K562 (cell line): ENCODE measurements at regions not wholly inside any gene's neighbourhood (a gene's known extent, or its start where the extent isn't known, plus 50 kb on each side); places are given as distances from the start of the nearest gene placed in this dataset.
A peak's percentile ranks its signal among the peaks of the same experiment; 100 is the strongest.

Source experiments
- ATAC-seq: fragments of 200-7000 bp; cut with Tn5 transposase; 3 replicates; pipeline ENCODE4 v1.9.1; 2020; ENCODE audit warnings: moderate library complexity
- BruUV-seq: library from RNA; stranded (reverse); fragments of 400-500 nt; replicated peaks from 2 replicates; lab custom pipeline; 2021; lab: Mats Ljungman, UMichigan
- CTCF ChIA-PET: fragments of 300-600 bp; formaldehyde crosslinking; extraction: SDS; loops from one replicate; lab custom pipeline; 2021; ENCODE audit warnings: low intra/inter-chr PET ratio; lab: Yijun Ruan, JAX
- POLR2A ChIA-PET: fragments of 300-600, 350-650 bp; sonication (Branson Sonifier 250); formaldehyde crosslinking; extraction: SDS; loops from one replicate; lab custom pipeline; 2021; ENCODE audit warnings: antibody characterized with exemption, inconsistent platforms; lab: Yijun Ruan, JAX
- DNase-seq, 4 experiments: peaks; one replicate each; pipeline versions ENCODE4 v3.0.0 to v3.0.0-alpha.2; 2011 to 2018; ENCODE audit warnings: low spot score in 3 of 4, mixed read lengths in 3 of 4; ENCODE audit errors: extremely low read depth in 1 of 4
- FAIRE-seq: peaks from 2 replicates; lab custom pipeline; 2011; peaks lifted over from hg19 to GRCh38; lab: Jason Lieb, UNC
- H2AFZ ChIP-seq: 2 replicates; pipeline ENCODE4 v1.6.0; 2011; ENCODE audit warnings: low read depth, low read length, control low read depth, inconsistent platforms
- H3K27ac ChIP-seq: fragments of 200-600 bp; 3 replicates; pipeline ENCODE4 v1.8.0; 2011; ENCODE audit warnings: low read depth, mild to moderate bottlenecking, control low read depth, inconsistent platforms, low read length, moderate library complexity, mixed read lengths; ENCODE audit errors: extremely low read depth
- H3K27me3 ChIP-seq, 2 experiments: fragments of 300-600 bp in 1 of 2; 2 replicates in 1 of 2; 3 replicates in 1 of 2; pipeline versions ENCODE4 v1.6.0 to v1.8.0; 2011; ENCODE audit warnings: inconsistent platforms in 2 of 2, low read length in 2 of 2, mild to moderate bottlenecking in 1 of 2, mixed read lengths in 1 of 2, moderate library complexity in 1 of 2; ENCODE audit not compliant: control insufficient read depth in 2 of 2, insufficient read depth in 2 of 2
- H3K36me3 ChIP-seq: fragments of 300-600 bp; 3 replicates; pipeline ENCODE4 v1.8.0; 2011; ENCODE audit warnings: mild to moderate bottlenecking, low read length, inconsistent platforms; ENCODE audit not compliant: control insufficient read depth, insufficient read depth
- H3K4me1 ChIP-seq, 2 experiments: fragments of 200-600 bp in 1 of 2; replicated peaks in 1 of 2; 2 replicates in 1 of 2; 3 replicates in 1 of 2; pipeline versions ENCODE4 v1.5.1 to v1.8.0; 2011; ENCODE audit warnings: inconsistent platforms in 2 of 2, low read length in 2 of 2, mild to moderate bottlenecking in 1 of 2, mixed read lengths in 1 of 2, moderate library complexity in 1 of 2; ENCODE audit not compliant: control insufficient read depth in 2 of 2, insufficient read depth in 2 of 2
- H3K4me2 ChIP-seq: 2 replicates; pipeline ENCODE4 v1.6.1; 2011; ENCODE audit warnings: low read length, control low read depth, inconsistent platforms, mixed read lengths; ENCODE audit not compliant: insufficient read depth
- H3K4me3 ChIP-seq: fragments of 200-600 bp; sonication (generic), shearing (Covaris generic); 2 replicates; pipeline ENCODE4 v1.5.1; 2016; ENCODE audit warnings: control low read depth, inconsistent platforms
- H3K79me2 ChIP-seq: fragments of 200-600 bp; 3 replicates; pipeline ENCODE4 v1.8.0; 2011; ENCODE audit warnings: low read length, inconsistent platforms; ENCODE audit not compliant: control insufficient read depth, insufficient read depth
- H3K9ac ChIP-seq, 2 experiments: 2 replicates each; pipeline versions ENCODE4 v1.6.0 to v1.6.1; 2011; ENCODE audit warnings: low read depth in 2 of 2, low read length in 2 of 2, control low read depth in 1 of 2, inconsistent platforms in 1 of 2, mild to moderate bottlenecking in 1 of 2, mixed read lengths in 1 of 2; ENCODE audit not compliant: insufficient read depth in 1 of 2
- H3K9me1 ChIP-seq: one replicate; pipeline ENCODE4 v1.6.0; 2011; ENCODE audit warnings: inconsistent platforms, mild to moderate bottlenecking, low read length, moderate library complexity; ENCODE audit not compliant: control insufficient read depth, insufficient read depth
- H3K9me3 ChIP-seq: replicated peaks from 2 replicates; pipeline ENCODE4 v1.5.1; 2011; ENCODE audit warnings: low read depth, low read length, inconsistent platforms; ENCODE audit not compliant: control insufficient read depth, insufficient read depth
- H4K20me1 ChIP-seq: replicated peaks from 2 replicates; pipeline ENCODE4 v1.6.1; 2011; ENCODE audit warnings: low read length, inconsistent platforms, mixed read lengths; ENCODE audit not compliant: control insufficient read depth, insufficient read depth
- ATF1 ChIP-seq, 2 experiments: fragments of 450-650 bp in 1 of 2; IDR thresholded peaks; 2 replicates each; pipeline ENCODE4 v1.6.1; 2016; ENCODE audit warnings: missing compliant biosample characterization in 1 of 2, missing genetic modification characterization in 1 of 2
- BCLAF1 ChIP-seq, 2 experiments: fragments of 450-650 bp in 1 of 2; IDR thresholded peaks; 2 replicates each; pipeline ENCODE4 v1.6.1; 2011 to 2017; ENCODE audit warnings: low read depth in 2 of 2, antibody characterized with exemption in 1 of 2, borderline replicate concordance in 1 of 2, low read length in 1 of 2, mild to moderate bottlenecking in 1 of 2, mixed read lengths in 1 of 2; ENCODE audit not compliant: control insufficient read depth in 1 of 2
- C11orf30 ChIP-seq: fragments of 450-650 bp; IDR thresholded peaks from 2 replicates; pipeline ENCODE4 v1.6.1; 2016; ENCODE audit warnings: low read depth, mild to moderate bottlenecking
- IRF2 ChIP-seq: sonication (generic); formaldehyde crosslinking; IDR thresholded peaks from 2 replicates; pipeline ENCODE4 v1.8.1; 2022; ENCODE audit warnings: mild to moderate bottlenecking, missing genetic modification reagents
- MAFG ChIP-seq: fragments of 450-650 bp; conservative IDR thresholded peaks from 2 replicates; pipeline ENCODE4 v1.6.1; 2016; ENCODE audit warnings: missing genetic modification characterization, missing compliant biosample characterization
- NFE2 ChIP-seq: IDR thresholded peaks from 2 replicates; pipeline ENCODE4 v1.6.1; 2014; ENCODE audit warnings: antibody characterized with exemption, low read depth
- NFIC ChIP-seq: fragments of 450-650 bp; IDR thresholded peaks from 2 replicates; pipeline ENCODE4 v1.6.1; 2017; ENCODE audit warnings: mild to moderate bottlenecking, inconsistent platforms
- NFIX ChIP-seq: fragments of 250-450 bp; sonication (Bioruptor Pico); IDR thresholded peaks from 2 replicates; pipeline ENCODE4 v1.4.0; 2020; ENCODE audit warnings: low read depth, mild to moderate bottlenecking, moderate library complexity
- XRCC5 ChIP-seq: fragments of 200-400 bp; formaldehyde crosslinking; IDR thresholded peaks from 2 replicates; pipeline ENCODE4 v1.6.1; 2017; ENCODE audit warnings: low read depth, mild to moderate bottlenecking, low read length
- ZNF316 ChIP-seq: fragments of 450-650 bp; IDR thresholded peaks from 2 replicates; pipeline ENCODE4 v1.6.1; 2016
- WGBS: fragments of 100-300 bp; shearing (Covaris generic); methylation state at CpG from one replicate; pipeline ENCODE4 v1.1.6; 2016; ENCODE audit warnings: low coverage, mixed read lengths; ENCODE audit not compliant: insufficient coverage; ENCODE audit errors: missing lambda C conversion rate; 5-methylcytosine and 5-hydroxymethylcytosine counted together
- in situ Hi-C: fragments of 300-500 bp; cut with MboI; formaldehyde crosslinking; loops from 4 replicates; pipeline ENCODE4 v1.15.0; 2018; ENCODE audit warnings: inconsistent platforms, mixed read lengths
- intact Hi-C: fragments of 100-400 bp; cut with micrococcal nuclease; formaldehyde crosslinking; loops from 2 replicates; pipeline ENCODE4 v1.14.2; 2022
- TF ChIP-seq, protein P1 (sequence below), 3 experiments: IDR thresholded peaks in 2 of 3; conservative IDR thresholded peaks in 1 of 3; 2 replicates each; pipeline ENCODE4 v1.5.1; 2011 to 2012; ENCODE audit warnings: low read length in 3 of 3, mild to moderate bottlenecking in 3 of 3, control low read depth in 2 of 3, improper control_type of control experiment in 1 of 3, inconsistent platforms in 1 of 3, low read depth in 1 of 3, mixed read lengths in 1 of 3, moderate library complexity in 1 of 3; ENCODE audit not compliant: insufficient read depth in 2 of 3

DNA sequence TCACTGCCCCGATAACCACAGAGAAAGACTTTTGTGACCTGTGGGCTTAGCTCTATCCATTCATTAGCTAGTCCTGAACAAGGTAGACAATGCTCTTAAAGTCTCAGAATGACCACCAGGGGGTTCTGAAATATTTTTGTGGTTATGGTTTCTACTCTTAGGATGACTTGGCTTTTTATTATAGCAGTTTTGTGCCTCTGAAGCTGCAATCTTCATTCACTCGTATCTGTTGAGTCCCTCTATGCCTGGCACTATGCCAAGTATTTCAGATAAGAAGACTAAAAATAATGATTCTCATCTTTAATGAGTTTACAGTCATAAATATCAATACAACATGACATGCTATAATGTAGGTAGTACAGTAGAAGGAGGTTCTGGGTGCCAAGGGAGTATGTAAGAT lies 130.8 kb upstream of the TRHDE start:
- ChIA-PET CTCF (no interaction called here), POLR2A (no interaction called here)
- no peak overlapping the region for H3K9ac ChIP-seq
- BruUV-seq = no TSS peak
- H4K20me1 ChIP-seq = no peaks in the 10 kb centered on the region
- H3K4me3 ChIP-seq = no peak overlapping the region
- H2AFZ ChIP-seq = no peak overlapping the region
- H3K79me2 ChIP-seq = no peaks in the 10 kb centered on the region
- H3K9me3 ChIP-seq = no peaks in the 10 kb centered on the region
- no peak overlapping the region for H3K4me2 ChIP-seq
- intact Hi-C loops = no loop called here
- ATAC-seq = peak; percentile 80
- no peaks in the 10 kb centered on the region for H3K36me3 ChIP-seq
- H3K4me1 ChIP-seq = no peaks in the 10 kb centered on the region
- in situ Hi-C loops = no loop called here
- peak; percentile 12 to 27 (median 18) for DNase-seq
- H3K9me1 ChIP-seq = no peaks in the 10 kb centered on the region
- no peaks in the 10 kb centered on the region for H3K27me3 ChIP-seq
- 0% methylated on average over 2 of the region's 2 CpGs for WGBS
- FAIRE-seq = no peak
- no peak overlapping the region for H3K27ac ChIP-seq
- no peak for TF ChIP-seq BCLAF1 (IDR thresholded peaks at IDR 0.05; ENCODE audit: borderline replicate concordance in 1 of 2, control insufficient read depth in 1 of 2, low read depth in 2 of 2, low read length in 1 of 2)
- TF ChIP-seq C11orf30 = 0 out of 2 replicates have a peak, but pooled peaks have one; percentile 5
- peak; percentile 98 for TF ChIP-seq NFIC
- TF ChIP-seq, protein P1, sequence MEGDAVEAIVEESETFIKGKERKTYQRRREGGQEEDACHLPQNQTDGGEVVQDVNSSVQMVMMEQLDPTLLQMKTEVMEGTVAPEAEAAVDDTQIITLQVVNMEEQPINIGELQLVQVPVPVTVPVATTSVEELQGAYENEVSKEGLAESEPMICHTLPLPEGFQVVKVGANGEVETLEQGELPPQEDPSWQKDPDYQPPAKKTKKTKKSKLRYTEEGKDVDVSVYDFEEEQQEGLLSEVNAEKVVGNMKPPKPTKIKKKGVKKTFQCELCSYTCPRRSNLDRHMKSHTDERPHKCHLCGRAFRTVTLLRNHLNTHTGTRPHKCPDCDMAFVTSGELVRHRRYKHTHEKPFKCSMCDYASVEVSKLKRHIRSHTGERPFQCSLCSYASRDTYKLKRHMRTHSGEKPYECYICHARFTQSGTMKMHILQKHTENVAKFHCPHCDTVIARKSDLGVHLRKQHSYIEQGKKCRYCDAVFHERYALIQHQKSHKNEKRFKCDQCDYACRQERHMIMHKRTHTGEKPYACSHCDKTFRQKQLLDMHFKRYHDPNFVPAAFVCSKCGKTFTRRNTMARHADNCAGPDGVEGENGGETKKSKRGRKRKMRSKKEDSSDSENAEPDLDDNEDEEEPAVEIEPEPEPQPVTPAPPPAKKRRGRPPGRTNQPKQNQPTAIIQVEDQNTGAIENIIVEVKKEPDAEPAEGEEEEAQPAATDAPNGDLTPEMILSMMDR (IDR thresholded peaks at IDR 0.05 in 2 of 3, conservative IDR thresholded peaks at IDR 0.05 in 1 of 3; ENCODE audit: insufficient read depth in 2 of 3, low read depth in 1 of 3, low read length in 3 of 3) = 0 out of 6 replicates have a peak, but pooled peaks of 1 of the 3 experiments have one; percentile 33
- TF ChIP-seq NFIX (CRISPR knock-in tag) = peak; percentile 94
- no peak for TF ChIP-seq XRCC5
- TF ChIP-seq IRF2 (CRISPR knock-in tag) = no peak
- no peak for TF ChIP-seq ATF1 (CRISPR knock-in tag; IDR thresholded peaks at IDR 0.05)
- no peak for TF ChIP-seq ATF1 (tag; IDR thresholded peaks at IDR 0.05)
- 0 out of 2 replicates have a peak, but pooled peaks have one; percentile 41 for TF ChIP-seq MAFG (tag)
- peak; percentile 26; the same call in 1 of the 2 replicates for TF ChIP-seq ZNF316
- peak; percentile 67 for TF ChIP-seq NFE2
